Prostate gland (tissue), 2 donors: ENCODE measurements at regions not wholly inside any gene's neighbourhood (a gene's known extent, or its start where the extent isn't known, plus 50 kb on each side); places are given as distances from the start of the nearest gene placed in this dataset.

Experiments used
- DNase-seq: peaks from one replicate; pipeline ENCODE4 v3.0.0-alpha.2; 2019; ENCODE audit warnings: low spot score
- H3K27ac ChIP-seq, 2 donors: fragments of 200-600 bp; sonication (generic); 2 replicates each; pipeline ENCODE4 v1.5.1; 2017 to 2019
- H3K27me3 ChIP-seq: fragments of 200-600 bp; sonication (generic); replicated peaks from 2 replicates; pipeline ENCODE4 v1.5.1; 2019; ENCODE audit not compliant: insufficient read depth
- H3K36me3 ChIP-seq, 2 donors: fragments of 200-600 bp; sonication (generic); 1 replicate in 1 of 2; 2 replicates in 1 of 2; pipeline versions ENCODE4 v1.5.1 to v1.8.1; 2017 to 2019
- H3K4me1 ChIP-seq: fragments of 200-600 bp; sonication (generic); replicated peaks from 2 replicates; pipeline ENCODE4 v1.5.1; 2019
- H3K4me3 ChIP-seq, 2 donors: fragments of 200-600 bp; sonication (generic); 2 replicates each; pipeline ENCODE4 v1.5.1; 2017 to 2019
- H3K9me3 ChIP-seq: fragments of 200-600 bp; sonication (generic); 2 replicates; pipeline ENCODE4 v1.5.1; 2017
- CTCF ChIP-seq, 4 experiments: fragments of 200-600 bp in 2 of 4; fragments of 450-650 bp in 2 of 4; sonication (generic) in 2 of 4; IDR thresholded peaks; 1 replicate in 3 of 4; 2 replicates in 1 of 4; pipeline ENCODE4 v1.5.1; 2016 to 2019; ENCODE audit warnings: antibody characterized with exemption in 4 of 4, mild to moderate bottlenecking in 2 of 4, moderate library complexity in 2 of 4
- POLR2A ChIP-seq: fragments of 450-650 bp; IDR thresholded peaks from one replicate; pipeline ENCODE4 v1.6.1; 2016; ENCODE audit warnings: antibody characterized with exemption, mild to moderate bottlenecking
- POLR2AphosphoS5 ChIP-seq: sonication (generic); formaldehyde crosslinking; IDR thresholded peaks from one replicate; pipeline ENCODE4 v1.6.1; 2017; ENCODE audit warnings: antibody characterized with exemption
- WGBS: methylation state at CpG from one replicate; pipeline ENCODE4 v1.1.5; 2018; 5-methylcytosine and 5-hydroxymethylcytosine counted together
- intact Hi-C: fragments of 100-400 bp; cut with DNase I; formaldehyde crosslinking; loops from one replicate; pipeline ENCODE4 v1.14.2; 2022

DNA sequence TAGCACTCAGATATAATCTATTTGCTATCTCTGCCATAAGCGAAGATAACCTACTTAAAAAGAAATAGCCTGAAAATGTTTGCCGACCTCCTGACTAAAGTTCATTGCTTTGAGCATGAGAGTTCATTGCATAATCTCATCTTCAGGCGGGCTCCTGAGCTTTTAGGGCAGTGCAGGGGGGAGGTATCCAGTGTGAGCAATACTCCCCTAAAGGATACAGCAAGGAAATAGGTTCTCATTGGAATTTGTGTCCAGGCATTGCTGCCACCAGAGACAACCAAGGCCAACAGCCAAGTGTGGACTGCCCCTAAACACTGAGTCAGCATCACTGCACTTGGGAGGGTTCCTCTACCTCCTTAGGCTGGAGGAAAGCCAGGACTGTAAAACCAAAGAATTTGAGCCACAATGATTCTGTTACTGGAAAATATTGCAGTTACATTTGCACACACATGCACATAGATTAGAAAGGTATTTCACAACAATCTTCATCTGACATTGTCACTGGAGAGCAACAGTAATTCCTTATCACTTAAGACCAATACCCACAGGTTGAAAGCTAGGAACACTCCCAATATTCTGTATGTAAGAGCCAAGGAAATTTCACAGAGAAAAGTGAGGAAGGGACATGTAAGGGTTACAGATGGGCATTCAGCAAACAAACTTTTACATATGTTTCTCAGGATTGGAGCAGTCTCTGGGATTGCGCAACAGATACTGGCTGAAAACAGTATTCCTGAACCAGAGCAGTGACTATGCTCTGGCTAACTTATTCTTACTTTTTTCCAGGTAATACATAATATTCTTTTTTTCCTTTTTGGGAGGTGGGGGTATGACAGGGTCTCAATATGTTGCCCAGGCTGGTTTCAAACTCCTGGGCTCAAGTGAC, 98.6 kb upstream of the TLE1 start:
- Histone ChIP-seq H3K27ac (no peak overlapping the region), H3K36me3 (no peaks in the 10 kb centered on the region), H3K4me3 (no peak overlapping the region), H3K27me3 (no peaks in the 10 kb centered on the region), H3K9me3 (no peaks in the 10 kb centered on the region), H3K4me1 (no peaks in the 10 kb centered on the region)
- peak; percentile 11 for DNase-seq
- 76% methylated on average over 4 of the region's 4 CpGs for WGBS
- no peak for TF ChIP-seq POLR2AphosphoS5
- no peak for TF ChIP-seq CTCF (IDR thresholded peaks at IDR 0.05)
- TF ChIP-seq POLR2A = no peak
- intact Hi-C loops = no loop called here

GRCh38 chr9:81789721-81790120, 100.4 kb upstream of the TLE1 start:
- Histone ChIP-seq H3K4me1 (no peaks in the 10 kb centered on the region), H3K27ac (no peak overlapping the region), H3K4me3 (no peak overlapping the region), H3K9me3 (no peaks in the 10 kb centered on the region), H3K36me3 (no peaks in the 10 kb centered on the region), H3K27me3 (no peaks in the 10 kb centered on the region)
- TF ChIP-seq POLR2A = no peak
- no peak for TF ChIP-seq POLR2AphosphoS5
- TF ChIP-seq CTCF (IDR thresholded peaks at IDR 0.05) = no peak
- no peak for DNase-seq
- WGBS = 94% methylated on average over 1 of the region's 1 CpG
- intact Hi-C loops = no loop called here

DNA sequence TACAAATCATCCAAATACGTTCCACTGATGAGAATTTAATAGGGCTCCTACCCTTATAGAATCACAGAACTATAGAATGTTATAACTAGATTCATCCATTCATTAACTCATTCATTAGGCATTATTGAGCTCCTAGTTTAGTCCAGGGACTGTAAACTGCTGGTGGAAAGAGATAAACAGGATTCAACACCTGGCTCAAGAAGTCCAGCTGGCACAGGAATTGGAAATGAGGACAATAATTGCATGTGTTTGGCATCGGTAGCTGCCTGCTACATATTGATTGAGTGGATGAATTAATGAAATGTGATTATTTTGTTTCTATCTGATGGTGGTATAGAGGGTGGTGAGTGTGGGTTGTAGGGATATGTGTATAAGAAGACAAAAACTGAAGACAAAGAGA, 100.8 kb upstream of the TLE1 start:
- DNase-seq = no peak
- Histone ChIP-seq H3K9me3 (no peaks in the 10 kb centered on the region), H3K4me1 (no peaks in the 10 kb centered on the region), H3K27me3 (no peaks in the 10 kb centered on the region), H3K36me3 (no peaks in the 10 kb centered on the region), H3K27ac (no peak overlapping the region), H3K4me3 (no peak overlapping the region)
- intact Hi-C loops = no loop called here
- WGBS = 87% methylated on average over 2 of the region's 2 CpGs
- no peak for TF ChIP-seq CTCF (IDR thresholded peaks at IDR 0.05)
- no peak for TF ChIP-seq POLR2AphosphoS5
- no peak for TF ChIP-seq POLR2A

GRCh38 chr9:81791076-81791475, 101.7 kb upstream of the TLE1 start:
- no peak for DNase-seq
- Histone ChIP-seq H3K27me3 (no peaks in the 10 kb centered on the region), H3K4me3 (no peak overlapping the region), H3K4me1 (no peaks in the 10 kb centered on the region), H3K36me3 (no peaks in the 10 kb centered on the region), H3K27ac (no peak overlapping the region), H3K9me3 (no peaks in the 10 kb centered on the region)
- intact Hi-C loops = no loop called here
- 97% methylated on average over 7 of the region's 7 CpGs for WGBS
- TF ChIP-seq POLR2A (no peak), POLR2AphosphoS5 (no peak), CTCF (IDR thresholded peaks at IDR 0.05) (no peak)

DNA sequence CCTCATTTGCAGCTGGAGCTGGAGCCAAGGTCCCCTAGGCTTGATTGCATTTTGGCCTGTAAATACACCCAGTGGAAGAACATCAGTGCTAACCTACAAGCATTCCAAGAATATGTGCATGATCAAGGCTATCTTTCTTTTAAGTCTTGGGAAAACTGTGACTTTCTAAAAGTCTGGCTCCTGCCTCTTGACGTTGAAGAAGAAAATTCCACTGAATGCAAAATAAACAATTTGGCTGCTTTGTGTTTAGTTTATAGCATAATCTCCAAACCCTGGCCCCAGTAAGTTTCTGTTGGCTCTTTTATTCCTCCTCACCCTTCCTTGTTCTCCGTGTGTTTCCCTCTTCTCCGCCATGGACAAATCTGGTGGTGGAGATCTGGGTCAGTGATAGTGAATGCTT, 109.3 kb upstream of the TLE1 start:
- no peak overlapping the region for H3K4me3 ChIP-seq
- no peak for TF ChIP-seq POLR2AphosphoS5
- TF ChIP-seq POLR2A = no peak
- TF ChIP-seq CTCF (IDR thresholded peaks at IDR 0.05) = no peak
- H3K4me1 ChIP-seq = no peaks in the 10 kb centered on the region
- H3K27ac ChIP-seq = no peak overlapping the region
- H3K9me3 ChIP-seq = no peaks in the 10 kb centered on the region
- H3K27me3 ChIP-seq = no peaks in the 10 kb centered on the region
- no peaks in the 10 kb centered on the region for H3K36me3 ChIP-seq
- no peak for DNase-seq
- intact Hi-C loops = no loop called here
- 30% methylated on average over 3 of the region's 3 CpGs for whole genome bisulfite sequencing
